Stimulated activated CD4-positive, alpha-beta T cell treated with anti-CD3 and anti-CD28 coated beads, Interleukin-2, amount 100 ng/mL, for 24 hours (primary cell): ENCODE measurements at regions not wholly inside any gene's neighbourhood (a gene's known extent, or its start where the extent isn't known, plus 50 kb on each side); places are given as distances from the start of the nearest gene placed in this dataset.
"Not testable (repeated sequence)": the region's sequence is repeated elsewhere in the genome, so short reads cannot be mapped to it uniquely, and the experiment has no call there.

ENCODE experiments used
- DNase-seq, 2 donors: peaks; one replicate each; pipeline ENCODE4 v3.0.0-alpha.2; 2020

DNA sequence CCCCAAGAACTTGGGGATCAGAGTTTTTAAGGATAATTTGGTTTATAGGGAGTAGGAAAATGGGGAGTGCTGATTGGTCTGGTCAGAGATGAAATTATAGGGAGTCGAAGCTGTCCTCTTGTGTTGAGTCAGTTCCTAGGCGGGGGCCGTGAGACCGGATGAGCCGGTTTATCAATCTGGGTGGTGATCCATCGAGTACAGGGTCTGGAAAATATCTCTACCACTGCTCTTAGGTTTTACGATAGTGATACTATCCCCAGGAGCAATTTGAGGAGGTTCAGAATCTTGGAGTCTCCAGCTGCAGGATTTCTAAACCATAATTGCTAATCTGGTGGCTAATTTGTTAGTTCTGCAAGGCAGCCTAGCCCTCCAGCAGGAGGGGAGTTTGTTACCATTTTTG, 403.4 kb downstream of the CDH11 start:
- no peak for DNase-seq

GRCh38 chr16:64717871-64718270, 404.0 kb downstream of the CDH11 start:
- DNase-seq: no peak

GRCh38 chr16:64715624-64716023, 406.2 kb downstream of the CDH11 start:
- DNase-seq: no peak

GRCh38 chr16:64712026-64712425, 409.8 kb downstream of the CDH11 start:
- no peak for DNase-seq

DNA sequence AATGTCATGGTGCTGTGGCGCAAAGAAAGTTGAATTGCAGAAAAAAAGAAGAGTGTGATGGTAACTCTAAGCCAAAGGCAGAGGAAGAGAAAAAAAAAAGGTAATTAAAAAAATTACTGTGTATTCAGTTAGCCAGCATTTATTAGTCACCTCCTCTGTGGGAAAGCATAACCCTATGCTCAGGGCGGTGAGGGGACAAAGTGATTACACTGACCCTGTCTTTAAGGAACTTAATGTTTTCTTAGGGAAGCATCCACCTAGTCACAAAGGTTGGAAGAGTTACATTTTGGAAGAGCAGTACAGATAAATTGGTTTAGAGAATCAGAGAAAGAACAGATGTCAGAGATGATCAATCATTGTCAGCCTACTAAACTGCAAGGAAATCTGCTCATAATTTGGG, 410.3 kb downstream of the CDH11 start:
- DNase-seq: no peak

DNA sequence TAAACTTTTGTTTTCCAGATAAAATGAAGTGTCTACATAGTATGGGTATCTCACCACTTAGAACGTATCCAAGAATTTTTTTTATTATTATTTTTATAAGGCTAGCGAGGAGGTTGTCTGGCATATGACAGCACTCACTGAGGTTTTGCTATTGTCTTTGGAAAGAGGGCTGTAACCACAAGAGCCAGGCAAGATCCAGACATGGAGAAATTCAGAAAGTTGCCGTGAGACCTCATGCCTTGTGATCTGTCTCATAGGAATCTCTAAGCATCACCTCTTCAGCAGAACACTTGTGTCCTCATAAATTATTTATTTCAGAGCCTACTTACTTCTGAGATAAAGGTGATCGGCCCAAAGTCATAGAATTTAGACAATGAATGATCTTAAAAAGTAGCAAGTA, 410.8 kb downstream of the CDH11 start:
- no peak for DNase-seq

GRCh38 chr16:64705443-64705842, 416.4 kb downstream of the CDH11 start:
- DNase-seq: no peak

DNA sequence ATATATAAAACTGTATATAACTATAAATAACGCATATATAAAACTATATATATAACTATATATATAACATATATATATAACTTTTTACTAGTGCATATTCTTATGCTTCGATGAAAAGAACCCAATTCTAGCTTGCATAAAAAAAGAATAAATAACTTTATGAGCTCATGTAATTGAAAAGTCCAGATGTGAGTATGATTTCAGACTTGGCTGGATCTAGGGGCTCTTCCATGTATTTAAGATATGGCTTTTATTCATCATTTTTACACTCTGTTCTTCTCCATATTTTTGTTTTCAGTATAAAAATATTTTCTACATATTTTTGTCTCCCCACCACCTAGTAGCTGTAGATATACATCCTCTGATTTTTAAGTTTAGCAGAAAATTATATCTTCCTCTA, 417.5 kb downstream of the CDH11 start:
- no peak for DNase-seq

DNA sequence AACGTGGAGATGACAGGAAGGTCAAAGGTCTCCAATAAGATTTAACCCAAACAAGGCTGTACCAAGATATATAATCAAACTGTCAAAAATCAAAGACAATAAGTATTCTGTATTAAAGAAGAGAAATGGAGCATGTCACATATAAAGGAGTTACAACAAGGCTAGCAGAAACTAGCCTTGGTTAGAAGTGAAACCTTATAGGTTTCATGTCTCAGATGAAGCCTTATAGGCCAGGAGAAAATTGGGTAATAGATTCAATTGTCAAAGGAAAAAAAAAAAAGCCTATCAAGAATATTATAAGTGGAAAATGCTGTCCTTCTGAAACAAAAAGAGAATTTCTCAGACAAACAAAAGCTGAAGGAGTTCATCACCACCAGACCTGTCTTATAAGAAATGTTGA, 419.4 kb downstream of the CDH11 start:
- DNase-seq: no peak

DNA sequence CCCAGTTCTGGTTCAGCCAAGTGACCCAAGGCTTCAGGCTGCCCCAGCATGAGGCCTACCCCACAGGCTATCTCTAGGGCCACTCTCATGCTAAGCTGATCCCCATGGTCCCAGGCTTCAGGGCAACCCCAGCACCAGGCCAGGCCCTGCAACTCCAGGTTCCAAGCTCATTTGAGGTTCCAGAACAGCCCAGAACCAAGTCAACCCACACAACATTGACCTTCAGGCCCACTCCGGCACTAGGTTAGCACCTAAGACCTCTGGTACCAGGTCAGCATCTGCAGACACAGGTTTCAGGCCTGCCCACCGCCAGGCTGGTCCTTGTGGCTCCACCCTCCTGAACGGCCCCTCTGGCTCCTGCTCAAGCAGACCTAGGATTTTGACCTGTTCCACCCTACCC, 421.2 kb downstream of the CDH11 start:
- no peak for DNase-seq

DNA sequence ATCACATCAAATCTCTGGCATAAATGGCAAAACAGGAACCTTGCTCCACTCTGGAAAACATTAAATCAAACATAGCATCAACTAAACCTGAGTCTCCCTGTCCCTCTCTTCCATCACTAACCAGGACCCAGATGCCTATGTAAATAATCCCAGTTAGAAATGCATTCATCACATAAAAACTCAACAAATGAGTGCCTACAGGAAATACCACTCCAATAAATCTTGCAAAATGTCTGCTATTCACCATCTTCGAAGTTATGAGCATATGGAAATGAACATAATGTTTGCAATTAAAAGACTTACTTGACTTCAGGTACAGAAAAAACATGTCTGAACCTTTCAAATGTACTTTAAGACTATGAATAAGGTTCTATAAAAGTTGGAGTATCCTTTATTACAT, 425.0 kb downstream of the CDH11 start:
- no peak for DNase-seq

DNA sequence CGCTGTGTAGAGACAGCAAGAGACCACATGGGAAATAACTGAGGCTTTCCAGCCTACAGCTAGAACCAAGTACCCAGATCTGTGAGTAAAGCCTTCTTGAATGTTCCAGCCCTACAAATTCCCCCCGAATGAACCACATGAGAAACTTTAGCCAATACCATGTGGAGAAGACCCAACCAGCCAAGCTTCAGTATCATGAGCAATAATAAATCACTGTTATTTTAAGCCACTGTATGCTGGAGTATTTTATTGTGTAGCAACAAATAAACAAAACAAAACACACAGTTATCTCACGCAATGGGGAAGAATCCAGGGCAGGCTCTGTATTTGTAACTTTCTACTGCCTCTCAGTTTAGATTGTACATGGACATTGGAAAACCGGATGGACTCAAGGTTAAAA, 426.2 kb downstream of the CDH11 start:
- no peak for DNase-seq

DNA sequence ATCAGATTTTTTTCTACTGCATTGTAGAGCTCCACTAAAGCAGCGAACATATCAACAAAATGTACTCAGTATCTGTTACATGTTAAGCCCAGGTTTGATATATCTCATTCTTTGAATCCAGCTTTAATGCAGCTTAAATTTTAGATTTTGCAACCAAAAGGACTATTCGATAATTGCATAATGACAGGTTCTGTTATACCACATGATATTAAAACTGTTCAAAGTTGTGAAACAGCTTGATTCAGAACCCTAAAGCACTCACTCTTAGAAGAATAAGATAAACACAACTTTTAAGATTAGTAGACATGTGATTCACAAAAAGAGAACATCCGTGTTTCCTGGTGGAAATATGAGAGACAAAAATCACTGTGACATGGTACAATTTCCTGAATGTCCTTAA, 427.9 kb downstream of the CDH11 start:
- DNase-seq: no peak

DNA sequence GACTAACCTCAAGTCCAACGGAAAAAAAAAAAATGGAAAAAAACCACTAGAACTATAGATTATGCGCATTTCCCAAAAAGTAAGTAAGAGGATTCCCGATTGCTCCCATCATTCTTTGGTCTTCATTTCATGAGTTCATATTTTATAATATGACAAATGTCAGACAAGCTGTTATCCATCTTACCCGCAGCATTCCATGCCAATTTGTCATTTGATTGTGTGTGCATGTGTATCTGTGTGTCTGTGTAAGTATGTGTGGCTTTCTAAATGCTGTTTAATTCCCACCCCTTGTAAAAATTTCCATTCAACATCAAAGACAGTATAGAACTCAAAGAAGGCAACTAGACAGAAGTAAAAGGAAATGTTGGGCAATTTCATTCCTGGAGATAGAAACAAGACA, 434.1 kb downstream of the CDH11 start:
- DNase-seq: no peak

DNA sequence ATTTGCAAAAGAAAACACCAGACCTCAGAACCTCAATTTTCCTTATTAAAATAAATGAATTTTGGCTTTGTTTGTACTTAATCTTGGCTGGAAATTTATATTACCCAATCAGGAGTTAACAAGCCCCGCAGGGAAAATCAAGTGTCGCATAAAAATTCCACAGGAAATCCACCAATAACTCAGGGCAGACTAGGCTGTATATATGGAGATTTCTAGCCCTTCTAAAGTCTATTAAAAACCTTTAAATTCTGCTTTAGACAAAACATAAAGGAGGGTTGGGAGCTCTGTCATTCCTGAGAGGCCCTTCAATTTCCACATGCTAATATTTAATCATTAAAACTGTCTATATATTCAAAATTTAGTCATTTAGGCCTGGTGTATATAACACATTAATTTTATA, 434.7 kb downstream of the CDH11 start:
- DNase-seq: no peak

GRCh38 chr16:64679976-64680690, 441.7 kb downstream of the CDH11 start:
- DNase-seq: no peak

GRCh38 chr16:64669573-64669972, 452.3 kb downstream of the CDH11 start:
- DNase-seq: no peak

DNA sequence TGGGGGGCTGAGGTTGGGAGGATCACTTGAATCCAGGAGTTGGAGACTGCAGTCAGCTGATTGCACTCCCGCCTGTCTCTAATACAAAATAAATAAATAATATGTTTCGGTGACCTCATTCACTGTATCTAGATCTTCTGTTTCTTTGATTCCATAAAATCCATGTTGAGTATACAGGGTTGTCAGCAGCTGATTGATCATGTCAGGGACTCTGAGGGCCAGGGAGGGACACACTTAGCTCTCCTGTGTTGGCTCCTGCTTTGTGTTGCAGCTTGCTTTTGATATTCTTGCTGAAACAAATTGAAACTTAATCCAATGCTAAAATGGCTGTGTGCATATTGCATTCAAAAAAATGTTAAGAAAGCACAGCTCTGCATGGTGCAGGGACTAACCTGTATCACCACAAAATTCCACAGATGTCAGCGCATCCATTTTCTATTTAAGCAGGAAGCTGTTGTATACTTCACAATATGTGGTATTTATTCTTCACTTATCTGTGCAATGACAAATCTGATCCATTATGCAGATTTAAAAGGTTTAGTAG, 454.5 kb downstream of the CDH11 start:
- DNase-seq: no peak

DNA sequence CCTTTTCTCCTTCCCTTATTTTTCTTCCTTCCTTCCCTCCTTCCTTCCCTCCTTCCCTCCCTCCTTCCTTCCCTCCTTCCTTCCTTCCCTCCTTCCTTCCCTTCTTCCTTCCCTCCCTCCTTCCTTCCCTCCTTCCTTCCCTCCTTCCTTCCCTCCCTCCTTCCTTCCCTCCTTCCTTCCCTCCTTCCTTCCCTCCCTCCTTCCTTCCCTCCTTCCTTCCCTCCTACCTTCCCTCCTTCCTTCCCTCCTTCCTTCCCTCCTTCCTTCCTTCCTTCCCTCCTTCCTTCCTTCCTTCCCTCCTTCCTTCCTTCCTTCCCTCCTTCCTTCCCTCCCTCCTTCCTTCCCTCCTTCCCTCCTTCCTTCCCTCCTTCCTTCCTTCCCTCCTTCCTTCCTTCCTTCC, 459.6 kb downstream of the CDH11 start:
- DNase-seq: not testable (repeated sequence)

GRCh38 chr16:64659866-64660265, 462.0 kb downstream of the CDH11 start:
- DNase-seq: no peak

DNA sequence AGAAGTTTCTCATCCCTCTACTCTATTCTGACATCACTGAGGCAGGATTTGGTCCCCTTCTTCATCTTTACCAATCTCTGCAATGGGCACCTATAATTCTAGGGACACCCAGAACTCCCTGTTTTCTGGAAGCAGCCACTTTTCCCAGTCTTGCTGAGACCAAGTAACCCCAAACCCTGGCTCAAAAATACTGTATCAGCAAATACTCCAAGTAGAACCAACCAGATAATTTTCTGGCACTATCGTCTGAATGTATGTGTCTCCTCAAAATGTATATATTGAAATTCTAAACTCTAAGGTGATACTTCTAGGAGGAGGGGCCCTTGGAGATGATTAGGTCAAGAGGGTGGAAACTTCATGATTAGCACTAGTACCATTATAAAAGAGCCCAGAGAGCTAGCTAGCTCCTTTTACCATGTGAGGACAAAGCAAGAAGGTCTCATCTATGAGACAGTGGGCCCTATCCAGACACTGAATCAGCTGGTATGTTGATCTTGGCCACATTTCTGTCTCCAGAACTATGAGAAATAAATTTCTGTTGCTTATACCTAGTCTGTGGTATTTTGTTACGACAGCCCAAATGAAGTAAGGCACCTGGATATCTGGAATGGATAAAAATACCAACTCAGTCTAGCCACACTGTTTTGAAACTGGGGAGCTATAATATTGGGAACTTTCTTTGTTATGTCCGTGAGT, 464.4 kb downstream of the CDH11 start:
- DNase-seq: no peak

DNA sequence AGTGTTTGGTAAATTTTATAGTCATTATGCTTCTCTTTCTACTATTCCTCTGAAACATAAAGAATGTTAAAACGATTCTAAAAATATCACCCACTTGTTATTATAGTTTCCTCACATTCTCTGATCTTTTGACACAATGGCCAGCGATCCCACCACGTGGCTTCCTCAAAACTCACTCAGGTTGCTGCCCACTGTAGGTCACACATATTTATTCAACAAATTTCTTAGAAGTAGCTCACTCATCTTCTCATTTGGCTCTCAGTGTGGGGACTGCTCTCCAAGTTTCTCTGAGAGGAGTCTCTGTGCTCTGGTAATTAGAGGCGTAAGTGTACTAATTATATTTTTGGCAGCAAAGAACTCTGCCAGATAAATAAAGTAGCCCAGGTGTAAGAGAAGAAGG, 465.4 kb downstream of the CDH11 start:
- DNase-seq: no peak

DNA sequence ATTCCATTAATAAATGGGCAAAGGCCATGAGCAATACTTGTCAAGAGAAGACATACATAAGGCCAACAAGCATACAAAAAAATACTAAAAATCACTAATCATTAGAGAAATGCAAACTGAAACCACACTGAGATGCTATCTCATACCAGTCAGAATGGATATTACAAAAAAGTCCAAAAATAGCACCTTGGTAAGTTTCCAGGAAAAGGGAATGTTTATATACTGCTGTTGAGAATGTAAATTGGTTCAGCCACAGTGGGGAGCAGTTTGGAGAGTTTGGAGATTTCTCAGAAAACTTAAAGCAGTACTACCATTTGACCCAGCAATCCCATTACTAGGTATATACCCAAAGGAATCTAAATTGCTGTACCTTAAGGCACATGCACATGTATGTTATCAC, 467.7 kb downstream of the CDH11 start:
- DNase-seq: no peak

DNA sequence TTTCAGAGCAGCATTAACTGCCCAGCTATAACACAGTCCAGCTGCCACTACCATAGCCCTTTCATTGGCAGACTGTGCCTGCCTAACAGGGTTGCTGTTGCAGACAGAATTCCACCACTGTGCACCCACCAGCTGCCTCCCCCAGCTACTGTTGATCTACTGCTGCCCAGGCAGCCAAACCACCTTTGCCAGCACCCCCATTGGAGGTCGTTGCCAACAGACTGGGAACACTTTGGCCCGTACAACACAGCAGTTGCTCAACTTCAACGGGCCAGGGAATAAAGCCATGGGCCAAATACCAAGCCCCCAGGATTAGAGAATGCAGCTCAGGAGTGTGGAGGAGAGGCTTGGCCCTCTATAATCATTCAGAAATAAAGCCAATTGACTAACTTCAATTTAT, 473.6 kb downstream of the CDH11 start:
- DNase-seq: no peak

GRCh38 chr16:64641343-64641742, 480.5 kb downstream of the CDH11 start:
- DNase-seq: no peak
